Cardiac fibroblast (primary cell): ENCODE measurements at regions not wholly inside any gene's neighbourhood (a gene's known extent, or its start where the extent isn't known, plus 50 kb on each side); places are given as distances from the start of the nearest gene placed in this dataset.

Source experiments
- DNase-seq, 2 donors: peaks; one replicate each; pipeline versions ENCODE4 v3.0.0 to v3.0.0-alpha.2; 2010; ENCODE audit warnings: low read depth in 2 of 2
- H3K4me3 ChIP-seq, 2 donors: replicated peaks in 1 of 2; 1 replicate in 1 of 2; 2 replicates in 1 of 2; pipeline ENCODE4 v1.5.1; 2011; ENCODE audit warnings: low read depth in 2 of 2, low read length in 2 of 2, mild to moderate bottlenecking in 2 of 2, moderate library complexity in 1 of 2
- TF ChIP-seq, protein P1 (sequence below): IDR thresholded peaks from one replicate; pipeline ENCODE4 v1.5.1; 2011; ENCODE audit warnings: low read depth, mild to moderate bottlenecking, low read length, inconsistent platforms

DNA sequence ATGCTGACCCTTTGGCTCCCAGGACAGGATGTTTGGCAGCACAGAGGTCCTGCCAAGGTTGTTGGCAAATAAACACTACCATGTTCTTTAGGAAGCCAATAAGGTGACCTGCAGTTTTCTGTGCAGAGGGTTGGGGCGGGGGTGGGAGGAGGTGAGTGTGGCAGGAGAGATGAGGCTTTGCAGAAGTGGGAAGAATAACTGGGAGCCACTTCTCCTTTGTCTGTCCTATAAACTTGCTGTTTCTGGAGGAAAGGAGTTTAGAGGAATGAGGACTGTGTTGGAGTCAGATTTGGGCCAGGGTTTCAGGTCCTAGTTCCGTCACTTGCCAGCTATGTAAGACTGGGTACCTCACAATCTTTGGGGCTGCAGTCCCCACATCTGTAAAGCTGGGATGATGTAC is 187.6 kb upstream of the SPRED2 start:
- TF ChIP-seq, protein P1, sequence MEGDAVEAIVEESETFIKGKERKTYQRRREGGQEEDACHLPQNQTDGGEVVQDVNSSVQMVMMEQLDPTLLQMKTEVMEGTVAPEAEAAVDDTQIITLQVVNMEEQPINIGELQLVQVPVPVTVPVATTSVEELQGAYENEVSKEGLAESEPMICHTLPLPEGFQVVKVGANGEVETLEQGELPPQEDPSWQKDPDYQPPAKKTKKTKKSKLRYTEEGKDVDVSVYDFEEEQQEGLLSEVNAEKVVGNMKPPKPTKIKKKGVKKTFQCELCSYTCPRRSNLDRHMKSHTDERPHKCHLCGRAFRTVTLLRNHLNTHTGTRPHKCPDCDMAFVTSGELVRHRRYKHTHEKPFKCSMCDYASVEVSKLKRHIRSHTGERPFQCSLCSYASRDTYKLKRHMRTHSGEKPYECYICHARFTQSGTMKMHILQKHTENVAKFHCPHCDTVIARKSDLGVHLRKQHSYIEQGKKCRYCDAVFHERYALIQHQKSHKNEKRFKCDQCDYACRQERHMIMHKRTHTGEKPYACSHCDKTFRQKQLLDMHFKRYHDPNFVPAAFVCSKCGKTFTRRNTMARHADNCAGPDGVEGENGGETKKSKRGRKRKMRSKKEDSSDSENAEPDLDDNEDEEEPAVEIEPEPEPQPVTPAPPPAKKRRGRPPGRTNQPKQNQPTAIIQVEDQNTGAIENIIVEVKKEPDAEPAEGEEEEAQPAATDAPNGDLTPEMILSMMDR = no peak
- no peak for DNase-seq
- no peak overlapping the region for H3K4me3 ChIP-seq

DNA sequence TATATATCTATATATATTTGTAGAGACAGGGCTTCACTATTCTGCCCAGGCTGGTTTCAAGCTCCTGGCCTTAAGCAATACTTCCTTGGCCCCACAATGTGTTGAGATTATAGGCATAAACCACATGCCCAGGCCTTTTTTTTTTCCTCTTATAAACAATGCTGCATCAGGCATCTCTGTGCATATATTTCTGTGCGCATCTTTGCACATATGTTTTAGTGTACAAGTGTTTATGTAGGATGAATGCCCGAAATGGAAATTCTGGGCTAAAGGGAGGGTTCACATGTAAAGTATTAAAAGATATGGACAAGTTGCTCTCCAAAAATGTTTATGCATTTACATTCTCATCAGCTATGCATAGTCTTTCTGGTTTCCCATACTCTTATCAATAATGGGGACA is 183.2 kb upstream of the SPRED2 start:
- no peak overlapping the region for H3K4me3 ChIP-seq
- TF ChIP-seq, protein P1 = no peak
- no peak for DNase-seq

DNA sequence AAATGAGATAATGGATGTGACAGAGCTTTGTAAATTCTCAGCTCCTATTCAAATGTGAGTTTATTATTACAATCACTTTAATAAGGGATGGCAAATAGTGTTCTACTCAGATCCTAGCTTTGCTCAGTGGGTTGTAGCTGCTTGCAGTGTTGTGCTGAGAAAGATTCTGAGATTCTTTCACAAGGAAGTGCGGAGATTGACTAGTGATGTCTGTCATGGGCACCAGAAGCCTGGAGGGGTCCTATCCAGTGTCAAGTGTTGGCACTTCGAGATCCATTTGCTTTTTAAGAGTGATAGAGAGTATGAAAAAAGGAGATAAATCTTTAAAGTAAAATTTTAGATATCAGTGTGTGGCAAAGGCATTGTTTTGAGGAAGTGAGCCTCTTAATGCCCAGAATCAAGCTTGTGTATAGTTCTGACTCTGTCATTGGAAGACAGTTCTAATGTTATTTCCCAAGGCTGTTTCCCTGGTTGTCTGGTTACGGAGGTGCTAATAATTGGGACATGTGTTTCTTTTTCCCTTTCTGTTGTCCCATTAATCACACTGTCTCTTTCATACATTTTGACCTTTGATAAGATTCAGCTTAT is 181.7 kb upstream of the SPRED2 start:
- no peak for DNase-seq
- TF ChIP-seq, protein P1 = no peak

DNA sequence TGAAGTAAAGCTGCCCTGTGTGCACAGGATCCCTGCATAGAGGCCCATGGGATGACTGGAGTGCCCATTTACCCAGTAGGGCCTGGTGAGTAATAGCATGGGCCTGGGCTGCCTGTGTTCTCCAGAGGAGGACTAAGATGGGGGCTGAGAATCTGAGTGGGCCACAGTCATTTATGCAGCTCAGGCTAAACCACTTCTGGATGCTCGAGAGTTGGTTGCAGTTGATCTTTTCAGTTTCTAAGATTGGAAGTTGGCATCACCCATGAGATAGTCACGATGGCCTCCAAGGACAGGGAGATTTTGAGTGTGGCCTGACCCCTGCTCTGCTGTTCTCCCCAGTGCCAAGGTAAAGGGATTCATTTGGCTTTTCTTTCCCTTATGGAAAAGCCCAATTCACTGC is 179.1 kb upstream of the SPRED2 start:
- TF ChIP-seq, protein P1 = no peak
- no peak overlapping the region for H3K4me3 ChIP-seq
- no peak for DNase-seq

More for the DNA sequence above, 181.7 kb upstream of the SPRED2 start:
- no peak overlapping the region for H3K4me3 ChIP-seq

DNA sequence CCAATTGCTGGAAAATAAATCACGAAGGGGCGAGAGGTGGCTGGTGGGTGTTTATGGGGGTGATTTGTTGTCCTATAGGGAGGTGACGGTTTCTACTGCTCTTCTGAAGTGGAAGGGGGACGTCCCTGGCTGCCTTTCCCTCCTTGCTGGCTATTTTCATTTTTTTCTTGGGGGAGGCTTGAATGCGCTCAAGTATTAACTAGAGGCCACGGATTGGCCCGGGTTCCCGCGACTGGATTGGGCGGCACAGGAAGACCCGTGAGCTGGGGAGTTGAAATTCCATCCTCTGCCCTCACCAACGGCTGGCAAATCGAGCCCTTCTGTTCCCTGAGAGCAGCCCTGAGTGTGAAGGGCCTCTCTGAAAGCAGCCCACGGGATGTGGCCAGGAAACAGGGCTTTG is 176.5 kb upstream of the SPRED2 start:
- H3K4me3 ChIP-seq = no peak overlapping the region
- DNase-seq = no peak
- TF ChIP-seq, protein P1 = no peak

DNA sequence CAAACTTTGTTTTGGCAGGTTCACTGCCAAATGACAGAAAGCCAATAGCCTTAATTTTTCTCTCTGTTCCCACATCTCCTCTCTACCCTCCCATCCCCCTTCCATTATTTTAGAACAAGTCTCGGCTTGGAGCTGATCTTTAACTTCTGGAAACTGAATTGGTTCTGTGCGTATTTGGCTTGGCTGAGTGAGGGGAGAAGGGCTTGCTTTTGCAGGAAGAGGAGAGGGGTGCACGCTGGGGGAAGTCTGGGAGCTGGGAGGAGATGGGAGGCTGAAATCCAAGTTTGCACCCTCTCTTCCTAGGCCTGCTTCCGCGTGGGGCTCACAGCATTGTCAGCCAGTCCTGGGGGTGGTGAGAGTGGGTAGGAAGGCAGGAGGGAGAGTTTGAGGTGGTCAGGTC is 176.1 kb upstream of the SPRED2 start:
- no peak for DNase-seq

More for the DNA sequence above, 176.1 kb upstream of the SPRED2 start:
- TF ChIP-seq, protein P1 = no peak
- no peak overlapping the region for H3K4me3 ChIP-seq
